Stimulated activated CD8-positive, alpha-beta memory T cell treated with anti-CD3 and anti-CD28 coated beads, Interleukin-2, amount 100 ng/mL, for 48 hours (primary cell): ENCODE measurements at regions not wholly inside any gene's neighbourhood (a gene's known extent, or its start where the extent isn't known, plus 50 kb on each side); places are given as distances from the start of the nearest gene placed in this dataset.
A peak's percentile ranks its signal among the peaks of the same experiment; 100 is the strongest.

ENCODE experiments used
- DNase-seq, 2 donors: peaks; one replicate each; pipeline ENCODE4 v3.0.0-alpha.2; 2020; ENCODE audit warnings: low read depth in 2 of 2

DNA sequence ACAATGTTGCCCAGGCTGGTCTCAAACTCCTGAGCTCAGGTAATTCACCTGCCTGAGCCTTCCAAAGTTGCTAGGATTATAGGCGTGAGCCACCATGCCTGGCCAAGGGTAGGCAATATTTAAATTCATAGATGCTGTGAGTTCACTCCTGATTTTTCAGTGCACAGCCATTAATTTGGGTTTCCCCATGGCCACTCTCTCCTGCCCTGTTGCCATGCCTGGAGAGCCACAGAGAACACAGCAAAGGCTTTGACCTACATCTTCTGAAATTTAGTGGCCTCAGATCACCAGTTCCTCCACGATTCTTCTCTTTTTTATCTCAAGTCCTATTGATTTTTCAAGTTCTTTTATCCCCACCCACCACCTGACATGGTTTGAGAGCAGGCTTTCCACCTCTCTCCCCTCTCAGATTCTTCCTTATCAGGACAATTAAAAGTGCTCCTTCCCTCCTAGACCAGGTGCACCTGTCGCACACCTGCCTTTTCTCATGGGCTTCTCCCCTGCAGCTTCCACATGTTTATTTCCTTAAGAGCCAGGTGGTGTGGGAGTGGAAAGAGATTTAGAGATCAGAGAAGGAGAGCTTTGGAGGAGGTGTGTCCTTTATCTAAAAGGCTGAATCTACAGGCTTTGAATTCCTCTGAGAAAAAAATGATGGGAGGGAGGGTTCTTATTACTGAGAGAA, 123.8 kb downstream of the ADRA2A start:
- DNase-seq, result no peak

DNA sequence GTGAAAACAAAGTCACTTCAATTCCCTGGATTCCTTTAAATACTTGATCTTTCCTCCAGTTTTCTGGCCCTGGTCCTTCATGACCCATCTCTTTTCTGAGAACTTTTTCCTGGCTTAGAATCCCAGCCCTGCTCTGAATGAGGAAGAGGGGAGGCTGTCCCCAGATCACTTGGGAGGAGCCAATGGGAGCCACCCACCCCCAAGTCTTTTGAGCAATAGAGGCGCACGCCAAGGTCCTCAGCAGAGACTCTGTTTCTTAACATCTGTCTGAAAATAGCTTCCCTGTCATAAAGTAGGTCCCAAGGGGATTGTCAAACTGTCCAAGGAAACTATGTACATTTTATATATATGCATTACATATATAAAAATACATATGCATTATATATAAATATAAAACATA, 126.8 kb downstream of the ADRA2A start:
- no peak for DNase-seq

- DNase-seq, result no peak
These were observed 128.0 kb downstream of the ADRA2A start for GRCh38 chr10:111204838-111205237.

DNA sequence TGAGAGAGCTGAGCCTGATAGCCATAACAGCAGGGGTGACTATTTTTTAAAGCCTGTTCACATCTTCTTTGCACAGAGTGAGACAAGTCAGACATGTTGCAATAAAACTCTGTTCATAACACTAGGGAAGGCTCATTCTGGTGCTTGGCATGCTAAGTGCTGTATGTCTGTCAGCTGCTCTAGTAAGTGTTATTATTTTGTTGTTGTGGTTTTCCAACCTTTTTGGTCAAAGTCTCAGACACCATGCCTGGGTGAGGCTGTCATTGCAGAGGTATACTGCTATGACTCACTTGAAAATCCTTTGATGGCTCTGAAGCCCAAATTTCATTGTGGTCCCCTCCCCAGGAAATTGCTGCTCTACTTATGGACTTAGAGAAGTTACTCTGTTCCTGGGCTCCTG, 129.7 kb downstream of the ADRA2A start:
- no peak for DNase-seq

DNA sequence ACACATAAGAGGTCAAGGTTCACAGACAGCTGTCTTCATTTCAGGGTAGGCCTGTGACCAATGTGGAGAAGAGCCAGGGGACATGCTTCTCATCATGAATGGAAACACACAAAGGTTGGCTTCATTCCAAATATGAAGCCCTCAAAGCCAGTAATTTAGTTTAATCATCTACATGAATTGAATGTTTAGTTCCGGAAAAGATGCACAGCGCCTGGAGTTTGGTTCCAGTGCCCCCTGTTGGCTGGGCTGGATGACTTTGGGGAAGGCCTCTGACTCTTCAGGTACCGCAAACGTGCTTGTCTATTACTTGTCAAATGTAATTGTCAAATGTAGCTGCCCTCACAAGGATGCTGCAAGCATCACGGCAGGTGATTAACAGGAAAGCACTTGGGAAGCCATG, 130.7 kb downstream of the ADRA2A start:
- DNase-seq, result peak in 1 of 2 donors; percentile 3

- DNase-seq, result no peak
These were observed 132.1 kb downstream of the ADRA2A start for GRCh38 chr10:111208951-111209350.

DNA sequence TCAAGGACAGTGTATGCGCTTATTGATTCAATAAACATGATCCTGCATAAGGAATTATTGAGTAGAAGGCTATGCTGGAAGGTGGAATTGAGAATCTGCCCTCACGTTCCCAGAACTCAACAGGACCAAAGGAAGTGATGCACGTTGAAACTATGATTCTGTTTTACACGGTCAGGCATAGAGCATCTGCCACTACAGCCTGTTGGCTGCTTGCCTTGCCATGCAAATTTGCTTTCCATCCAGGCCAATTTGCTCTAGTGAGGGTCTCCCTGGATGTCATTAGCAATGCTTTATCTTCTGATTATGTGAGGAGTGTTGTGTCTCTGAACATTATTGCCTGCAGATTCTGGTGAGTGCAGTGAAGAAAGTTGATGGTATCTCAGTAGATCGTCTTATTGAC, 132.9 kb downstream of the ADRA2A start:
- DNase-seq, result no peak

DNA sequence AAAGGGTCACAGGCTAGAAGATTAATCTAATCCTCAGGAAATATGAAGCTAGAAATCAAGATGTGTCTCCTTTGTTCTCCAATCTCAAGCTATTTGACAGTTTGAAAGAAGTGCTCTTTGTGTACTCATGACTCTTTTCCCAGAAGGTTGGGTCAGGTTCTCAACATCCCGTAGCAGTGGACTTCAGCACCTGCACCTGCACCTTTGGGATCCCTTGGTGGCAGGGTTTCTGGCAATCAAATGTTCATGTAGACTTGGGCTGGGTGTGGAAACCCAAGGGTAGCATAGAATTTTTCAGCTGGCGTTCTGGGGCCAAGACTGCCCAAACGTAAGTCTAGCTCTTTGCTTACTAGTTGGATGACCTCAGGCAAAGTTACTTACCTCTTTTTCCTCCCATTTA, 134.4 kb downstream of the ADRA2A start:
- no peak for DNase-seq

GRCh38 chr10:111211706-111212105, 134.9 kb downstream of the ADRA2A start:
- DNase-seq, result no peak

DNA sequence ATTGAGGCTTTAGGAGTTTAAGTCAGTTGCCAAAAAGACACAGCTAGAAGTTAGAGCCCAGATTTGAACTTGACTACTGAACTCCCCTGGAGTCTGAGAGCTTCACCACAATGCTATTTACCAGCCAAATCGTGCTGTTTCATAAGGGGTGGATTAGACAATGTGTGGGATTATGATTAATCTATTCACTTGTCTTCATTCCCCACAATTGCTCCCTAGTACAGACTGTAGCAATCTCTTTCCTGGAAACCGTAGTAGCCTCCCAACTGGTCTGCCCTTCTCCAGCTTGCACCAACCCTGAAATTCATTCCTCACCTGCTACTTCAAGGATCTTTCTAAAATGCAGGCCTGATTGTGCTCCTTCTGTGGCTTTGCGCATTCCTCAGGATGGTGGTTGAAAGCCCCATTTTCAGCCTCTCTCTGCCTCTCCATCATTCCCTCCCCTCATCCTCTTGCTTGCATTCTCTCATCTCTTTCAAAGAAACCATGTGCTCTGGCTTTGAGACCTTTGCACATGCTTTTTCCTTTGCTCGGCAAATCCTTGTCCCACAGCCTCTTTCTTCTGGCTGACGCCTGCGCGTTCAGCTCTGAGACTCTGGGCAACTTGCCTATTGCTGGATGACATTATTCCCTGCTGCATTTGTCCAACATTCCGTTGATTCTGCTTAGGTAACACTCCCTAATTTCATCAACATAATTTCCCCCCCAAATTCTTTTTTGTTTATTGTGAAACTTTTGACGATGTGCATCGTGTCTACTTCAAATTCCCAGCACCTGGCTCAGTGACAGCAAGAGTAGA, 145.1 kb downstream of the ADRA2A start:
- DNase-seq, result no peak

GRCh38 chr10:111222961-111223360, 146.1 kb downstream of the ADRA2A start:
- no peak for DNase-seq

DNA sequence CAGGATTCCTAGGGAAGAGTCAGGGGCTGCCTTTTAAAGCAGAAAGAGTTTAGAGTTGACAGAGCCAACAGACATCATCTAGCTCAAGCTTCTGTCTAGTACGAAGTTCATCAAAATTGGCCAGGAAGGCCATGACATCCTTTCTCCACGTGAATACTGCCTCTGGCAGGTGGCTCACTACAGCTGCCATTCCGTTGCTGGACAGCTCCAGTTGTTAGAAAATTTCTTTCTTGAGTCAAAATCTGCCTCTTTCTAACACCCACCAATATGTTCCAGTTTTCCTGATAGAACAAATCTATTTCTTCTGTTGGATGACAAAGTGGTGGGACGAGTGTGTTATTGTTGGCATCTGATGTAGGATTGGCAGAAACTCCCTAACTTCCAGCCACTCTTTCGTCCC, 154.9 kb downstream of the ADRA2A start:
- DNase-seq, result no peak

GRCh38 chr10:111233439-111233838, 156.6 kb downstream of the ADRA2A start:
- no peak for DNase-seq

GRCh38 chr10:111234234-111234913, 157.5 kb downstream of the ADRA2A start:
- no peak for DNase-seq

DNA sequence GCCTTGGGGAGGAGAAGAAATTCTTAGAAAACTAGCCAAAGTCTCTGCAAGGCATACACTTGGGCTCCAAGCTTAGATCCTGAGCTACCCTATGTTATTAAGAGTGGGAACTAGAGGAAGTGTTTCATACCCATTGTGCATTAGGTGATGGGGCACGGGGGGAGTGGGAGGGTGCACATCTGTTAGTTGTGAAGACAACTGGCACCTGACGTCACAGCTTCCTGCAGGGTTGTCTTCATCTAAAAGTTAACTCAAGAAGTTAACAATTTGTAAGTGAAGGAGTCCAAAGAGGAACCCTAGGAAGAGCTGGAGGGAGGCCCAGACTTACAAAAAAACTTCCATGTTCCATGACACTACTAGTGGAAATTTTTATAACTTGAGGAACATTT, 158.1 kb downstream of the ADRA2A start:
- DNase-seq, result no peak

DNA sequence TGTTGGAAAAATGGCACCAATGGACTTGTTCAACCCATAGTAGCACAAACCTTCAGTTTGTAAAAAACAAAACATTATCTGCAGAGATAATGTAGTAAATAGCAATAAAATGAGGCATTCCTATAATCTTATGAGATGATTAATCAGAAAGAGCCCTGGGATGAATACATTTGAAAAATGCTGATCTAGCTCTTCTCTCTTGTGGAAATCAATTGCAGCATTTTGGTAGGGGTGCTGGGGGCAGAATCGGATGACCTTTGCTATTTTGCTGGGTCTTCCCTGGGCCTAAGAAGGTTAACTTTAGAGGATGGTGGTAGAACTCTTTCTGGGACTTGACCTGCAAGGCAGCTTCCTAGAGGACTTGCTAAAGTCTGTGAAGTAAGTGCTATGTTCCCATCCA, 163.5 kb downstream of the ADRA2A start:
- no peak for DNase-seq

DNA sequence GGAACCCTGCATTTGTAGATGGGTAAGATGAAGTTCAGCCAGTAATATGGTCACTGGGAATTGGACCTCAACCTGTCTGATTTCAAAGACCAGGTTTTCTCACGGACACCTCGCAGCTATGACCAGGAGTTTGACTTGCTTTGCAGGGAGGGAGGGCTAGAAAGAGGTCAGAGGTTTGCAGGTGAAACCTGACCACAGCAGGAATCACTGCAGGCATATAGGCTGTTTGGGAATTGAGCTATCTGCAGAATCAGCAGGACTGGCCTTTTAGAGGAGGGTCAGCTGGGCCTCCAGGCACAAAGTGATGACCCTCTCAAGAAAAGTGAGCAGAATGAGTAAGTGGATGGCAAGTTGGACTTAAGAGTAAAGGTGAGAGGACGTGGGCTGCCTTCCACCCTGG, 166.3 kb downstream of the ADRA2A start:
- DNase-seq, result no peak

DNA sequence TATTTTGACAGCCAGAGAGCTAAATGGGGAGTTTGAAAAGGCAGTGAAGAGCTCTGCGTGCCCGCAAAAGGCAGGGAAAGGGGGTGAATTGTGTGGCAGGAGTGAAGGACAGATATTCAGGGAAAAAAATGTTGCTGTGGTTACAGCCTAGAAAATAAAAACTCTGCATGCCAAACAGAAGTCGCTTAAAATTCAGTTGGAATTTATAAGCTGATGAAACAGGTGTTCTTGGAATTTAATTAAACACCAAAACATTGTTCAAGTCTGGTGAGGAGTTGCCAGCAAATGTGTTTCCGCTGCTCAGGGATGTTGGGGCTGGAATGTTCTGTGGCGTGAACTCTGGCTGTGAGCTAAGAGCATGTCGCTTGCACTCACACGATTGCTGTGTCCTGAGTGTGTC, 169.3 kb downstream of the ADRA2A start:
- no peak for DNase-seq

DNA sequence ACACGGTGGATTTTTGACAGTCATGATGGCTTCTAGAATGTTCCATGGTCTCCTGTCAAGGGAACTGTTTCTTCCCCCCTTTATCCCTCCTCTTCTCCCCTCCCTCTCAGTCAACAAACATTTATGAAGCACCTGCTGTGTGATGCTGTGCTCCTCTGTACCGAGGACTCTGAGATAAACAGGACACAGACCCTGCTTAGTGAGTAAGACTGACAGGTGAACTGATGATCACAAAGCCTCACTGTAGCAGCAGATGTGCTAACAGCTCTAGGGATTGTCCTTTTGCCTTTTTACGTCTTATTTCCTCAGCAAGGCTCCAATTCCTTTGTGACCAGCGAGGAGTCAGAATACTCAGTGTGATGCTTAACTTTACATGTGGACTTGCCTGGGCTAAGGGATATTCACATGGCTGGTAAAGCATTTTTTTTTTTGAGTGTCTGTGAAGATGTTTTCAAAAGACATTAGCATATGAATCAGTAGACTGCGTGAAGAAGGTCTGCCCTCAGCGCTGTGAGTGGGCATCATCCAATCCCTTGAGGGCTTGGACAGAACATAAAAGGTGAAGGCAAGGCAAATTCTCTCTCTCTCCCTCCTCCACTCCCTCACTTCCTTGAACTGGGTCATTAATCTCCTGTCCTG, 170.1 kb downstream of the ADRA2A start:
- DNase-seq, result no peak

- no peak for DNase-seq
These were observed 171.1 kb downstream of the ADRA2A start for GRCh38 chr10:111247781-111248389.

DNA sequence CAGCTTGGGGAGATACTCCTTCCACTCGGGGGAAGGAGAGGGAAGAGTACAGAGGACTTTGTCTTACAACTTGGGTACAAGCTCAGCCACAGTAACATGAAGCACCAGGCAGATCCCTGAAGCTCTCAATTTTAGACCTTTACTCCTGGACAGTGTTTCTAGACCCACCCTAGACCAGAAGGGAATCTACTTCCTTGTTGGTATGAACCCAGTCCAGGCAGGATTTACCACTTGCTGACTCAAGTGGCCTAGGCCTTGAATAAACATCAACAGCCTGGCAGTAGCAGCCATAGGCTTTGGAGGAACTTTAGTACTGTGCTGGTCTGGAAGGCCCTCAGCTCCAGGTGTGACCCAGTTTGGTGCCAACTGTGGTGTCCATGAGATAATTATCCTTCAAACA, 173.1 kb downstream of the ADRA2A start:
- no peak for DNase-seq

GRCh38 chr10:111261081-111261615, 184.3 kb downstream of the ADRA2A start:
- DNase-seq, result no peak
